HG03280 (cell line): ENCODE measurements at regions not wholly inside any gene's neighbourhood (a gene's known extent, or its start where the extent isn't known, plus 50 kb on each side); places are given as distances from the start of the nearest gene placed in this dataset.

Experiments used
- ATAC-seq: cut with Tn5 transposase; IDR thresholded peaks from one replicate; pipeline ENCODE4 v1.9.1; 2021; ENCODE audit warnings: mild to moderate bottlenecking, moderate library complexity; ENCODE audit not compliant: unreplicated experiment

DNA sequence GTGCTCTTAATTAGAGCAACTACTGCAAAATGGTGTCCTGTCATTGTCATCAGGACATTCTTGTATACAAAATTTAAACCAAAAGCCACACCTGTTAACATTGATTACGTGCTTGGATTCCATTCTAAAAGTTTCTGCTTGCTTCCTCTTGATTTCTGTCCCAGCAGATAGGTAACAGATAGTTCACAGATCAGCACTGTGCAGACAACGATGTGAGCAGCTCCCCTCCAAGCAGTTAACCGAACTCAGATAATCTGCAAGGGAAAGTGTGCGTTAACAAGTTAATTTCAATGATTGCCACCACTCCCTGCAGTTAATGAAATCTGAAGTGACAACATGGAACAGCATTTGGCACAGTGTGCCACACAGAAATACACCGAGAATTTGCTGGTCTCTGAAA, 54.4 kb upstream of the RELL1 start:
- no peak for ATAC-seq

- no peak for ATAC-seq
Observed at GRCh38 chr4:37737466-37737865, 51.3 kb upstream of the RELL1 start.
